ENCODE measurements at regions not wholly inside any gene's neighbourhood (a gene's known extent, or its start where the extent isn't known, plus 50 kb on each side); places are given as distances from the start of the nearest gene placed in this dataset.

- TF ChIP-seq REST (IDR thresholded peaks at IDR 0.05; ENCODE audit: insufficient replicate concordance, low read depth) (no peak), CTCF (IDR thresholded peaks at IDR 0.05; ENCODE audit: insufficient read depth, low read length) (no peak), GABPA (IDR thresholded peaks at IDR 0.05; ENCODE audit: low read depth) (no peak)
These were observed 77.3 kb upstream of the TMEM164 start for GRCh38 chrX:109925656-109926055.
